GM19324 (cell line): ENCODE measurements at regions not wholly inside any gene's neighbourhood (a gene's known extent, or its start where the extent isn't known, plus 50 kb on each side); places are given as distances from the start of the nearest gene placed in this dataset.
"Not testable (repeated sequence)": the region's sequence is repeated elsewhere in the genome, so short reads cannot be mapped to it uniquely, and the experiment has no call there.

Source experiments
- ATAC-seq: cut with Tn5 transposase; IDR thresholded peaks from one replicate; pipeline ENCODE4 v1.9.1; 2021; ENCODE audit warnings: mild to moderate bottlenecking, moderate library complexity; ENCODE audit not compliant: unreplicated experiment, low FRiP score

DNA sequence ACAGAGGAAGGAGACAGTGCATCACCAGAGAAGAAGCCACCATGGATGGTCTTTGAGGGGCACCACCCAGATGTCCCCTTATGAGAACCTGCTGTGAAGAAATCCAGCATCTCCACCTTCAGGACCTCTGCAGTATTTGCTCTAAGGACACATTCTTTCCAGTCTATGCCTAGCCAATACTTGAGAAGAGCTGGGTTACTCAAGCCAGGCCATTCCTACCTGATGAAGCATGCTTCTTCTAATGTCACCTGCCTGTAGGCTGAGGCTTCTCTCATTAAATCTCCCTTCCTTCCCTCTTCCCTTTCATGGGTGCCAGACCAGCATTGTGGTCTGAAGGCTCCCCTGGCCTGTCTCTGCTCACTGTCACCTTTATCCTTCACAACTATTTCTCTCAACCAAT, 654.5 kb upstream of the AUTS2 start:
- ATAC-seq: no peak

DNA sequence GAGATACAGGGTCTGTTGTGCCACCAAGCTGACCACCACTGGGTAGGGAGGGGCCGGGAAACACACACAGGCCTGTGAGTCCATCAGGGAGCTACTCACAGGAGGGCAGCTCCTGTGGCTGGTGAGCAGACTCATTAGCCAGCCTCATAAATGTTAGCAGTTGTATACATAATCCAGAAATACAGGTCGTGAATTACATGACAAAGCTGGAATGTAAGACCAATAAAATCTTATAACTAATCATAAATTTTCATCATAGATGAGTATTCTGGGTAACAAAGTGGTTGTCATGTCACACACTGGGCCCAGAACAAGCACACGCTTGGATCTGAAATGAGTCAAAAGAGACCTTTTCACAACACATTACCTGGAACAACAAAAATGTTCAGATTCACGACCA, 642.6 kb upstream of the AUTS2 start:
- no peak for ATAC-seq

DNA sequence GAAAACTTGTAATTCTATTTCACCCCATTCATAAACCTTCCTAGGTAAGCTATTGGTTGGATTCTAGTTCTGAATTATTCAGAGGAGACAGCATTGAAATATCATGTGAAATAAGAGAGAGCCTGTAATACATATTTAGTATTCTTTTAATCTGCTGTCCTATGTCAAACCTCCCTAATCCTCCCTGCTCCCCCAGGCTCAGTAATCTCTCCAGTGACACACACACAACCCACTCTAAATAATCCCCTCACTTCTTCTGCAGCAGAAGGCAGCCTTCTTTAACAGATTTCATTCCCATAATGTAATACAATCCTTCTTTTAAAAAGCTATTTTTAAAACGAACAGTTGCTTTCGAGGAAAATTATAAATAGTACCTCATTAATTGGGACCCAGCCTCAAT, 639.7 kb upstream of the AUTS2 start:
- no peak for ATAC-seq

- no peak for ATAC-seq
Observed at GRCh38 chr7:68963552-68963951, 634.7 kb upstream of the AUTS2 start.

- no peak for ATAC-seq
Observed at GRCh38 chr7:68964060-68964459, 634.2 kb upstream of the AUTS2 start.

DNA sequence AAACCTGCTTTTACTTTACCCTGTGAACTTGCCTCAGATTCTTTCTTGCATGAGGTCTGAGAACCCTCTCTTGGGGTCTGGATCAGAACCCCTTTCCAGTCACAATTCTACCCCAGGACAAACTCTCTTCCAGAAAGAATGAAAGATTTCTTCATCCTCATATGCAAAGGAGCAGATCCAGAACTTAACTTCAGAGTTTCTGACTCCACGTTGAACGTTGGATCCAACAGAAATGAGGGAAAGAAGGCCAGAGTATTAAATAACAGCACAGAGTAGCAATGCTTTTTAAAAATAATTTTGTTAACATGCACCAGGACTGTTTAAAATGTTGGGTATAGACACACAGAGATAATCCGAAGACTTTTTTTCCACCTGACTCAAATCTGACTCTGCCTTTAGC, 632.9 kb upstream of the AUTS2 start:
- ATAC-seq: no peak

GRCh38 chr7:68967598-68967997, 630.7 kb upstream of the AUTS2 start:
- ATAC-seq: no peak

DNA sequence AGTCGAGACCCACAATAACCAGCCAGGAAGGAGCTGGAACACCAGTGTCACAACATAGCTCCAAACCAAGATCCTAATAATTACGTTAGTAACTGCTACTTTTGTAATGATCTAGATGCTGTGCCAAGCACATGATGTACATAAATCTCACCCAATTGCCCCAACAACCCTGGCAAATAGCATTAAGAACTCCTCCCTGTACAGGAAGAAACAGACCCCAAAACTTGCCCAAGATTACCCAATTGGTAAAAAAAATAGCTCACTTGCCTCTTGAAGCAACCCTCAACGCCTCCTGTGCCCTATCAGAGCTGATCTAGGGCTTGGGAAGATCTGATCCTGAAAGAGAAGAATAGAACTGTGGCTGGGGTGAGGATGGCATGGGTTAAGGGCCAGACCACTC, 628.7 kb upstream of the AUTS2 start:
- no peak for ATAC-seq

- ATAC-seq: no peak
Observed at GRCh38 chr7:68971634-68972340, 626.5 kb upstream of the AUTS2 start.

DNA sequence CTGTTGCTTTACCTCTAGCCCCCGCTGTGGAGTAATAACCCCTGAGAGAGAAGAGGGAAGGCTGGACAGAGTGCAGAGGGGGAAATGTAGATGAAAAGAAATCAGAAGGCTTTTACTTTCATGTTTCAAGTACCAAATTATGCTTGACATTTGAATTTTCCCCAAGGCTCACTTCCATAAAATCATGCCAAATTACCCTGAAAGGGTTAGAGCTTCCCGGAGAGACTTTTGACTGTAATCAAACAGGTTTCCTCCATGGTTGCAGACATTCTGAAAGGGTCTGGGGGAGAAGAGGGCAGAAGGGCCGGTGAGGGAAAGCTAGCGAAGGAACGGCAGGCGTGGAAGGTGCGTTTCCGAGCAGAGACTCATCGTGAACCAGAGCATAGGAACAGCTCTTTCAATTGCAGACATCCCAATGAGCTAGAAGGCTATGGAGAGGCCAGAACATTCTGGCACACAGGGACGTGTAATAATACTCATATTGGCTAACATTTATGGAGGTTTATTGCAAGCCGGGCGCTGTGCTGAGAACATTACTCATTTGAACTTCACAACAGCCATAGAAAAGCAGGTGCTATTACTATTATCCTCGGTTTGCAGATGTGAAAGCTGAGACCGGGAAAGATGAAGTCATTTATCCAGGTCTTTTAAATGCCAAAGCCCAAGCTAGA, 620.8 kb upstream of the AUTS2 start:
- ATAC-seq: no peak

GRCh38 chr7:68978710-68979109, 619.6 kb upstream of the AUTS2 start:
- ATAC-seq: no peak

- no peak for ATAC-seq
Observed at GRCh38 chr7:68980011-68980410, 618.3 kb upstream of the AUTS2 start.

GRCh38 chr7:68980432-68980831, 617.8 kb upstream of the AUTS2 start:
- not testable (repeated sequence) for ATAC-seq

DNA sequence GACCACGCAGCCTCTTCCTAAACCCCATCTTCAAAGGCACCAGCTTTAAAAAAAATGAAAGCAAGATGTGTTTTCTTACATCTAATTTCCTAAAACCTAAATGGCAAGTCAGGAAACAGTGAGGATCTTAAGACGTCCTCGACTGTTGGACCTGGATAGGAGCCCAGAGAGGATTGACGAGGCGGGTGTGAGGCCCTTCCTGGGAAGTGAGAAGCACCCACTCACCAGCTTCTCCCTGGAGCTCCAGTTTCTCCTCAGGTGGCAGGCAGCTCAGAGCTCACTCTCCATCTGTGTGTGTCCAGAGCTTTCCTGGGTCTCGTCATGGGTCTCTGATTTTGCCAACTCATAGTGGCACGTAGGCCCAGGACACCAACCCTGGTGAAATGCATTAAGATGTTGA, 614.0 kb upstream of the AUTS2 start:
- ATAC-seq: no peak

DNA sequence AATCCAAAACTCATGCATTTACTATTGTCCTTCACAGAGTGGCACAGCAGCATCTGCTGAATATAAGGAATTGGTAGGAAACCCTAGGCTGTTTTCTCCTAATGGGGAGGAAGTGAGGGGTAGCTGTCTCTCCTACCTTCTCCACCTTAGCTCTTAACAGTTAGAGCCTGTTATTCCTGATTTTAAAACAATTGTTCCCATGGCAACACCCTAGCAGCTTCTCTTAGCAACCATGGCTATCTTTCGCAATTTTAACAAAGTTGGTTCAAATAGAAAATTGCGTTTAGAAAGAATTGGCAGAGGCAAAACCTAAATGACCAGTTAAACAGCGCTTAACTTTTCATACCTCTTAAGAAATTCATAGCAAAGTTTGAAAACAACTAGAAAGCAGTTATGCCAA, 603.4 kb upstream of the AUTS2 start:
- no peak for ATAC-seq

DNA sequence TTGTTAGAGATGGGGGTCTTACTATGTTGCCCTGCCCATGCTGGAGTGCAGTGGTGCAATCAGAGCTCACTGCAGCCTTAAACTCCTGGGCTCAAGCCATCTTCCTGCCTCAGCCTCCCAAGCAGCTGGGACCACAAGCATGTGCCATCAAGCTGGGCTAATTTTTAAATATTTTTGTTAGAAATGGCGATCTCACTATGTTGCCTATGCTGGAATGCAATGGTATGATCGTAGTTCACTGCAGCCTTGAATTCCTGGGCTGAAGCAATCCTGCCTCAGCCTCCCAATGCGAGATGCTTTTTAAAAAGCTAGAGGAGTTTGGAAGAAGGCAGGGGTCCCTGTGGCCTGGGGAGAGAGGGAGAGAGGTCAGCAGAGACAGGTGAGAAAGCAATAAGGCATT, 600.1 kb upstream of the AUTS2 start:
- ATAC-seq: no peak

DNA sequence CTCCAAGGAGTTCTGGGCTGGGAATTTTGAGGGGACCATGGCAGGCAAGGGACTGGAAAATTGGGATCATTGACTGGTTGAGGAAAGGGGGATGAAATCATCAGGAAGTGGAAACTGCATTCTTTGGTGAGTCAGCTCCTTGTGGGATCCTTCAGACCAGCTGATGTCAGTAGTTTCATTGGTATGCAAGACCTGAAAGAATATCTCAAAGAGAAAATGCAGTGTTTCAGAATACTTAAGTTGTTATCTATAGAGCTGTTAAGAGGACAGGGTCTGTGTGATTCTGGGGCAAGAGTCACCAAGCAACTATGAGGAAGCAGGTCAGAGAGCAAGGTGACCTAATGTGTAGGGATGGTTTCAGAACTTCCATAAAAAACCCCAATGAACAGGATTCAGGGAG, 595.9 kb upstream of the AUTS2 start:
- ATAC-seq: no peak

GRCh38 chr7:69012149-69012548, 586.1 kb upstream of the AUTS2 start:
- ATAC-seq: no peak

DNA sequence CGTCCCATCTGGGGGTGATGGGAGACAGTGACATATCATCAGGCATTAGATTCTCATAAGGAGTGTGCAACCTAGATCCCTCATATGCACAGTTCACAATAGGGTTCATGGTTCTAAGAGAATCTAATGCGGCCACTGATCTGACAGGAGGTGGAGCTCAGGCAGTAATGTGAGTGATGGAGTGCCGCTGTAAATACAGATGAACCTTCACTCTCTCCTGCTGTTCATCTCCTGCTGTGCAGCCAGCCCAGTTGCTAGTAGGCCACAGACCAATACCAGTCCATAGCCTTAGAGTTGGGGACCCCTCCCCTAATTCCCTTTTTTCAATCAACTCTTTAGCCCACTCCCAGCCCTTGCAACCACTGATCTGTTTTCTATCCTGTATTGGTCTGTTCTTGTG, 581.1 kb upstream of the AUTS2 start:
- ATAC-seq: no peak

DNA sequence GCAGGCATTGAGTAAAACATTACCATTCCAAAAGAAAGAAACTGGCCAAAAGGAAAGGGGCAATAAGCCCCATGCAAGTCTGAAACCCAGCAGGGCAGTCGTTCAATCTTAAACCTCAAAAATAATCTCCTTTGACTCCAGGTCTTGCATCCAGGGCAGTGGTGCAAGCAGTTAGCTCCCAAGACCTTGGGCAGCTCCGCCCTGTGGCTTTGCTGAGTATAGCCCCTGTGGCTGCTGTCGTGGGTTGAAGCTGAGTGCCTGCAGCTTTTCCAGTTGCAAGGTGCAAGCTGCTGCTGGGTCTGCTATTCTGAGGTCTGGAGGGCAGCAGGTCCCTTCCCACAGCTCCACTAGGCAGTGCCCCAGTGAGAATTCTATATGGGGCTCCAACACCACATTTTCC, 580.1 kb upstream of the AUTS2 start:
- no peak for ATAC-seq

GRCh38 chr7:69019437-69019836, 578.8 kb upstream of the AUTS2 start:
- no peak for ATAC-seq

- ATAC-seq: no peak
Observed at GRCh38 chr7:69020536-69020935, 577.7 kb upstream of the AUTS2 start.
